Endodermal cell (in vitro differentiated cells): ENCODE measurements at regions not wholly inside any gene's neighbourhood (a gene's known extent, or its start where the extent isn't known, plus 50 kb on each side); places are given as distances from the start of the nearest gene placed in this dataset.

Source experiments
- DNase-seq: peaks from one replicate; pipeline ENCODE4 v3.0.0-alpha.2; 2017
- H3K27ac ChIP-seq: 2 replicates; pipeline ENCODE4 v1.5.1; 2013; ENCODE audit warnings: mild to moderate bottlenecking, low read depth, low read length, moderate library complexity
- H3K27me3 ChIP-seq: 2 replicates; pipeline ENCODE4 v1.6.1; 2013; ENCODE audit warnings: mild to moderate bottlenecking, low read length, moderate library complexity; ENCODE audit not compliant: insufficient read depth, control insufficient read depth, poor library complexity, severe bottlenecking
- H3K36me3 ChIP-seq: 2 replicates; pipeline ENCODE4 v1.7.0; 2013; ENCODE audit warnings: mild to moderate bottlenecking, low read length, moderate library complexity; ENCODE audit not compliant: control insufficient read depth, insufficient read depth
- H3K4me1 ChIP-seq: one replicate; pipeline ENCODE4 v1.7.0; 2013; ENCODE audit warnings: low read length; ENCODE audit not compliant: control insufficient read depth, insufficient read depth
- H3K4me3 ChIP-seq: 2 replicates; pipeline ENCODE4 v1.5.1; 2013; ENCODE audit warnings: mild to moderate bottlenecking, low read length, moderate library complexity
- H3K9ac ChIP-seq: 2 replicates; pipeline ENCODE4 v1.6.1; 2013; ENCODE audit warnings: mild to moderate bottlenecking, low read length, moderate library complexity; ENCODE audit not compliant: poor library complexity, severe bottlenecking; ENCODE audit errors: extremely low read depth
- H3K9me3 ChIP-seq: 2 replicates; pipeline ENCODE4 v1.6.1; 2013; ENCODE audit warnings: mild to moderate bottlenecking, low read length, moderate library complexity; ENCODE audit not compliant: control insufficient read depth
- H3K27ac Mint-ChIP-seq: 2 replicates; pipeline ENCODE4 v1.8.0; 2020; ENCODE audit warnings: mixed read lengths
- H3K27me3 Mint-ChIP-seq: 2 replicates; pipeline ENCODE4 v1.8.0; 2021; ENCODE audit warnings: mild to moderate bottlenecking, mixed read lengths; ENCODE audit not compliant: insufficient read depth
- H3K36me3 Mint-ChIP-seq: 2 replicates; pipeline ENCODE4 v1.8.0; 2020; ENCODE audit warnings: low read depth, mixed read lengths
- H3K4me1 Mint-ChIP-seq: 2 replicates; pipeline ENCODE4 v1.8.0; 2020; ENCODE audit warnings: mixed read lengths
- H3K4me3 Mint-ChIP-seq: 2 replicates; pipeline ENCODE4 v1.8.0; 2020; ENCODE audit warnings: mild to moderate bottlenecking, moderate library complexity, mixed read lengths
- H3K9me3 Mint-ChIP-seq: 2 replicates; pipeline ENCODE4 v1.8.0; 2020; ENCODE audit warnings: mild to moderate bottlenecking, mixed read lengths
- CTCF ChIP-seq: fragments of 200-600 bp; sonication (generic); conservative IDR thresholded peaks from 2 replicates; pipeline ENCODE4 v1.5.0; 2021; ENCODE audit warnings: antibody characterized with exemption, mild to moderate bottlenecking
- WGBS, 2 experiments: methylation state at CpG; one replicate each; pipeline versions ENCODE4 v1.1.5 to v1.1.7; 2013; ENCODE audit warnings: missing lambda C conversion rate in 2 of 2, mixed read lengths in 1 of 2; ENCODE audit not compliant: insufficient coverage in 1 of 2, insufficient read length in 1 of 2; 5-methylcytosine and 5-hydroxymethylcytosine counted together

DNA sequence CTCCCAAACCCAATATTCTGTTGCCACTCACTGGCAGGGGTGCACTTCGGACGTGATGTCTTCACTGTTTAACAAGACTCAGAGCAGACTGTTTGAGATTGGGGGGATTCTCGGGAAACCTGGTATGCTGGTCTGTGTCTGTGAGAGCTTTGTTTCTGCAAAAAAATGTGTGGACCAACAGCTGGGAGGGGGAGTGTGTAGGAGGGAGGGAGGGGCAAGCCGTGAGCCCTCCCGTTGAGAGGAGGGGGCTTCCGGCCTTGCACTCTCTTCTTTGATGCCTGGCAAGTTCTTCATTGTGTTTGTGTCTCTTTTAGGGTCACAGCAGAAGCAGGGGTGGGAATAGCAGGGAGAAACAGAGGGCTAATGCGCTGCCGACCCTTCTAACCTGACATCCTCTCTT lies 74.9 kb upstream of the NDN start:
- peaks cover 72% of the 10 kb centered on the region for H3K9me3 Mint-ChIP-seq
- no peak overlapping the region for H3K27ac Mint-ChIP-seq
- H3K36me3 Mint-ChIP-seq = no peaks in the 10 kb centered on the region
- H3K4me1 Mint-ChIP-seq = no peaks in the 10 kb centered on the region
- Histone ChIP-seq H3K4me3 (no peak overlapping the region), H3K27me3 (no peaks in the 10 kb centered on the region), H3K27ac (peak overlapping the region; percentile 84), H3K9ac (no peak overlapping the region), H3K4me1 (no peaks in the 10 kb centered on the region), H3K36me3 (no peaks in the 10 kb centered on the region), H3K9me3 (peaks cover 43% of the 10 kb centered on the region)
- H3K4me3 Mint-ChIP-seq = no peak overlapping the region
- WGBS, 2 experiments = 60 to 77% methylated on average over 3 to 8 of the region's 8 CpGs
- no peaks in the 10 kb centered on the region for H3K27me3 Mint-ChIP-seq
- no peak for DNase-seq
- TF ChIP-seq CTCF = no peak

- no peak for TF ChIP-seq CTCF
- no peaks in the 10 kb centered on the region for H3K36me3 Mint-ChIP-seq
- Histone ChIP-seq H3K27me3 (no peaks in the 10 kb centered on the region), H3K9me3 (peaks cover 45% of the 10 kb centered on the region), H3K36me3 (no peaks in the 10 kb centered on the region), H3K9ac (no peak overlapping the region), H3K4me3 (no peak overlapping the region), H3K4me1 (no peaks in the 10 kb centered on the region), H3K27ac (no peak overlapping the region)
- H3K27me3 Mint-ChIP-seq = no peaks in the 10 kb centered on the region
- H3K9me3 Mint-ChIP-seq = peaks cover 72% of the 10 kb centered on the region
- no peak overlapping the region for H3K4me3 Mint-ChIP-seq
- H3K27ac Mint-ChIP-seq = no peak overlapping the region
- no peaks in the 10 kb centered on the region for H3K4me1 Mint-ChIP-seq
- no peak for DNase-seq
- WGBS, 2 experiments = 82 to 88% methylated on average over 3 to 6 of the region's 9 CpGs
Observed at GRCh38 chr15:23763021-23763420, 75.9 kb upstream of the NDN start.

DNA sequence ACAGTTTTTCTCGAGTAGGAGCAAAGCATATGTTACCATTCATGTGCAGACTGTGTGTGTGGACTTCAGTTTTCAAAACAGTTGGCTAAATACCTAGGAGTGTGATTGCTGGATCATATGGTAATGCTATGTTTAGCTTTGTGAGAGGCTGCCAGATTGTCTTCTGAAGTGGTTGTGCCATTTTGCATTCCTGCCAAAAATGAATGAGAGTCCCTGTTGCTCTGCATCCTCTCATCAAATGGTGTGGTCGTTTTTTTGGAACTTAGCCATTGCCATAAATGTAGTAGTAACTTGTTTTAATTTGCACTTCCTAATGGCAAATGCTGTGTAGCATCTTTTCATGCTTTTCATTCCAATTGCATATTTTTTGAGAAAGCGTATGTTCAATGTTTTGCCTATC lies 77.2 kb upstream of the NDN start:
- Histone ChIP-seq H3K9me3 (peaks cover 53% of the 10 kb centered on the region), H3K4me3 (no peak overlapping the region), H3K27ac (no peak overlapping the region), H3K4me1 (no peaks in the 10 kb centered on the region), H3K36me3 (no peaks in the 10 kb centered on the region), H3K27me3 (no peaks in the 10 kb centered on the region), H3K9ac (no peak overlapping the region)
- no peak overlapping the region for H3K4me3 Mint-ChIP-seq
- WGBS, 2 experiments = 52 to 77% methylated on average over 3 of the region's 3 CpGs
- peaks cover 76% of the 10 kb centered on the region for H3K9me3 Mint-ChIP-seq
- no peak overlapping the region for H3K27ac Mint-ChIP-seq
- TF ChIP-seq CTCF = no peak
- H3K27me3 Mint-ChIP-seq = no peaks in the 10 kb centered on the region
- DNase-seq = no peak
- H3K36me3 Mint-ChIP-seq = no peaks in the 10 kb centered on the region
- H3K4me1 Mint-ChIP-seq = no peaks in the 10 kb centered on the region
